ENCODE measurements at regions not wholly inside any gene's neighbourhood (a gene's known extent, or its start where the extent isn't known, plus 50 kb on each side); places are given as distances from the start of the nearest gene placed in this dataset.

- no peak for DNase-seq
- no peak for TF ChIP-seq CTCF (IDR thresholded peaks at IDR 0.05; ENCODE audit: insufficient read depth in 1 of 2, low read depth in 1 of 2, low read length in 1 of 2, severe bottlenecking in 1 of 2, unreplicated experiment in 1 of 2)
- H3K4me1 Mint-ChIP-seq (ENCODE audit: low read depth, unreplicated experiment) = peaks cover 4% of the 10 kb centered on the region
- Histone ChIP-seq H3K36me3 (ENCODE audit: control insufficient read depth, insufficient read depth, low read length) (no peaks in the 10 kb centered on the region), H3K27me3 (replicated peaks; ENCODE audit: control insufficient read depth, insufficient read depth, low read length) (no peaks in the 10 kb centered on the region), H3K4me1 (peaks cover 14% of the 10 kb centered on the region; the same call in 1 of the 2 replicates), H3K4me3 (ENCODE audit: low read depth, low read length) (no peak overlapping the region), H3K9me3 (no peaks in the 10 kb centered on the region)
- intact Hi-C loops (cut with micrococcal nuclease; ENCODE audit: unreplicated experiment) = no loop called here
- no peaks in the 10 kb centered on the region for H3K9me3 Mint-ChIP-seq (ENCODE audit: unreplicated experiment)
- no TSS peak for BruUV-seq (replicated peaks)
- H3K27me3 Mint-ChIP-seq (ENCODE audit: insufficient read depth, unreplicated experiment) = no peaks in the 10 kb centered on the region
- H3K36me3 Mint-ChIP-seq (ENCODE audit: insufficient read depth, unreplicated experiment) = no peaks in the 10 kb centered on the region
- POLR2A ChIA-PET = no interaction called here
- H3K4me3 Mint-ChIP-seq (ENCODE audit: unreplicated experiment) = no peak overlapping the region
- no peak overlapping the region for H3K27ac Mint-ChIP-seq (ENCODE audit: unreplicated experiment)
- CTCF ChIA-PET = no interaction called here
These were observed 102.9 kb upstream of the MEGF10 start for GRCh38 chr5:127187706-127188105.

- intact Hi-C loops (cut with micrococcal nuclease; ENCODE audit: unreplicated experiment) = loop anchor here (10.0 kb wide), 1 partner anchor 117 kb away; the partner anchor contains the start of gene C5orf63
- POLR2A ChIA-PET = no interaction called here
- Mint-ChIP-seq H3K27ac (ENCODE audit: unreplicated experiment) (no peak overlapping the region), H3K27me3 (ENCODE audit: insufficient read depth, unreplicated experiment) (no peaks in the 10 kb centered on the region), H3K4me3 (ENCODE audit: unreplicated experiment) (no peak overlapping the region), H3K36me3 (ENCODE audit: insufficient read depth, unreplicated experiment) (no peaks in the 10 kb centered on the region), H3K9me3 (ENCODE audit: unreplicated experiment) (no peaks in the 10 kb centered on the region), H3K4me1 (ENCODE audit: low read depth, unreplicated experiment) (peaks cover 7% of the 10 kb centered on the region)
- Histone ChIP-seq H3K4me3 (ENCODE audit: low read depth, low read length) (no peak overlapping the region), H3K9me3 (no peaks in the 10 kb centered on the region; the same call in 1 of the 2 replicates), H3K36me3 (ENCODE audit: control insufficient read depth, insufficient read depth, low read length) (no peaks in the 10 kb centered on the region), H3K27me3 (replicated peaks; ENCODE audit: control insufficient read depth, insufficient read depth, low read length) (no peaks in the 10 kb centered on the region), H3K4me1 (0 out of 2 replicates have a peak, but pooled peaks cover 8% of the 10 kb centered on the region)
- no TSS peak for BruUV-seq (replicated peaks)
- no peak for TF ChIP-seq CTCF (IDR thresholded peaks at IDR 0.05; ENCODE audit: insufficient read depth in 1 of 2, low read depth in 1 of 2, low read length in 1 of 2, severe bottlenecking in 1 of 2, unreplicated experiment in 1 of 2)
- DNase-seq = no peak
- CTCF ChIA-PET = no interaction called here
These were observed 98.4 kb upstream of the MEGF10 start for GRCh38 chr5:127192150-127192549.

DNA sequence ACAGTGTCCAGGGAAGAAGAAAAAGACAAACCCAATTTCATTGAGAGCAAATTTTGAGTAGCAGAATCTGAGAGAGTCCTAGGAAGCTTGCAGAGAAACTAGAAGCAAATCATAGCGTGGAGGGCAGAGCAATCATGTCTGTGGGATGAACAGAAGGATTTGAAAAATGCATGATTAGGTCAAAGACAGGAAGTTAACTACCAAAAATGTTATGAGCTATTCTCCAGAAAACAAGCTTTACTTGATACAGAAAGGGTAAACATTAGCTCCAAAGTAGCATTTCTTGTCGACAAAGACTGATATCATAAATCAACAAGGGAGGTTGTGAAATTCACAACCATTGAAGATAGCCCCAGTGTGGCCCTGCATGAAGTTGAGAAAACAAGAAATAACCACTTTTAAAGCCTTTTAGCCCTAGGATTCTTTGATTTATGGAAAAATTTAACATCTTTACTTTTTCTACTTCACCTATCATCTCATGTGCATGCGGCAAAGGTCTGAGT is 97.7 kb upstream of the MEGF10 start:
- 0 out of 2 replicates have a peak, but pooled peaks cover 8% of the 10 kb centered on the region for H3K4me1 ChIP-seq
- H3K4me3 ChIP-seq (ENCODE audit: low read depth, low read length) = no peak overlapping the region
- Mint-ChIP-seq H3K27ac (ENCODE audit: unreplicated experiment) (no peak overlapping the region), H3K36me3 (ENCODE audit: insufficient read depth, unreplicated experiment) (no peaks in the 10 kb centered on the region), H3K27me3 (ENCODE audit: insufficient read depth, unreplicated experiment) (no peaks in the 10 kb centered on the region), H3K9me3 (ENCODE audit: unreplicated experiment) (no peaks in the 10 kb centered on the region), H3K4me1 (ENCODE audit: low read depth, unreplicated experiment) (peaks cover 7% of the 10 kb centered on the region), H3K4me3 (ENCODE audit: unreplicated experiment) (no peak overlapping the region)
- no peaks in the 10 kb centered on the region for H3K36me3 ChIP-seq (ENCODE audit: control insufficient read depth, insufficient read depth, low read length)
- DNase-seq = no peak
- H3K9me3 ChIP-seq = no peaks in the 10 kb centered on the region; the same call in 1 of the 2 replicates
- TF ChIP-seq CTCF (IDR thresholded peaks at IDR 0.05; ENCODE audit: insufficient read depth in 1 of 2, low read depth in 1 of 2, low read length in 1 of 2, severe bottlenecking in 1 of 2, unreplicated experiment in 1 of 2) = no peak
- H3K27me3 ChIP-seq (replicated peaks; ENCODE audit: control insufficient read depth, insufficient read depth, low read length) = no peaks in the 10 kb centered on the region
- CTCF ChIA-PET = no interaction called here
- intact Hi-C loops (cut with micrococcal nuclease; ENCODE audit: unreplicated experiment) = loop anchor here (10.0 kb wide), 1 partner anchor 118 kb away; the partner anchor contains the start of gene C5orf63
- POLR2A ChIA-PET = no interaction called here
- BruUV-seq (replicated peaks) = no TSS peak
